HepG2 (cell line): ENCODE measurements at regions not wholly inside any gene's neighbourhood (a gene's known extent, or its start where the extent isn't known, plus 50 kb on each side); places are given as distances from the start of the nearest gene placed in this dataset.

Source experiments
- ATAC-seq: fragments of 200-7000 bp; cut with Tn5 transposase; 3 replicates; pipeline ENCODE4 v1.9.1; 2020; ENCODE audit warnings: mild to moderate bottlenecking, moderate library complexity
- BruUV-seq: library from RNA; stranded (reverse); fragments of 400-500 nt; replicated peaks from 2 replicates; lab custom pipeline; 2021; lab: Mats Ljungman, UMichigan
- CTCF ChIA-PET: fragments of 300-600 bp; formaldehyde crosslinking; extraction: SDS; loops from one replicate; lab custom pipeline; 2021; ENCODE audit warnings: low total read pairs, inconsistent platforms, low intra/inter-chr PET ratio; lab: Yijun Ruan, JAX
- POLR2A ChIA-PET: fragments of 350-600 bp; sonication (Branson Sonifier 250); formaldehyde crosslinking; loops from one replicate; lab custom pipeline; 2020; ENCODE audit warnings: antibody characterized with exemption, inconsistent platforms; lab: Yijun Ruan, JAX
- DNase-seq: peaks from one replicate; pipeline ENCODE4 v3.0.0-alpha.2; 2015; ENCODE audit warnings: low spot score
- FAIRE-seq: peaks from 3 replicates; lab custom pipeline; 2011; peaks lifted over from hg19 to GRCh38; lab: Jason Lieb, UNC
- H2AFZ ChIP-seq: one replicate; pipeline ENCODE4 v1.6.1; 2011; ENCODE audit warnings: low read length, inconsistent platforms
- H3K27ac ChIP-seq: fragments of 300-600 bp; 3 replicates; pipeline ENCODE4 v1.8.0; 2011; ENCODE audit warnings: mixed run types, mild to moderate bottlenecking, mixed read lengths, low read length, inconsistent platforms; ENCODE audit not compliant: insufficient read depth; ENCODE audit errors: extremely low read length
- H3K27me3 ChIP-seq, 2 experiments: fragments of 200-600 bp in 1 of 2; 2 replicates in 1 of 2; 3 replicates in 1 of 2; pipeline versions ENCODE4 v1.6.0 to v1.8.0; 2011; ENCODE audit warnings: low read length in 2 of 2, mild to moderate bottlenecking in 2 of 2, moderate library complexity in 2 of 2, inconsistent platforms in 1 of 2; ENCODE audit not compliant: insufficient read depth in 2 of 2, control insufficient read depth in 1 of 2
- H3K36me3 ChIP-seq, 2 experiments: fragments of 200-600 bp in 1 of 2; replicated peaks in 1 of 2; 2 replicates in 1 of 2; 3 replicates in 1 of 2; pipeline versions ENCODE4 v1.5.1 to v1.8.0; 2011; ENCODE audit warnings: low read length in 2 of 2, inconsistent platforms in 1 of 2; ENCODE audit not compliant: insufficient read depth in 2 of 2, control insufficient read depth in 1 of 2
- H3K4me1 ChIP-seq: 2 replicates; pipeline ENCODE4 v1.5.1; 2012; ENCODE audit warnings: low read length, inconsistent platforms; ENCODE audit not compliant: insufficient read depth
- H3K4me2 ChIP-seq: 2 replicates; pipeline ENCODE4 v1.6.0; 2011; ENCODE audit warnings: low read depth, low read length, inconsistent platforms
- H3K4me3 ChIP-seq, 3 experiments: fragments of 200-600 bp in 1 of 3; sonication (generic), shearing (Covaris generic) in 1 of 3; replicated peaks in 1 of 3; 2 replicates each; pipeline ENCODE4 v1.5.1; 2011 to 2016; ENCODE audit warnings: low read length in 3 of 3, inconsistent platforms in 2 of 3, low read depth in 2 of 3, mild to moderate bottlenecking in 2 of 3, control low read depth in 1 of 3, mixed read lengths in 1 of 3; ENCODE audit not compliant: insufficient read depth in 1 of 3
- H3K79me2 ChIP-seq: one replicate; pipeline ENCODE4 v1.6.1; 2011; ENCODE audit warnings: low read length, inconsistent platforms; ENCODE audit not compliant: insufficient read depth
- H3K9ac ChIP-seq: 2 replicates; pipeline ENCODE4 v1.6.0; 2011; ENCODE audit warnings: mild to moderate bottlenecking, low read depth, low read length, inconsistent platforms; ENCODE audit not compliant: insufficient read depth
- H3K9me3 ChIP-seq: 2 replicates; pipeline ENCODE4 v1.5.1; 2012; ENCODE audit warnings: mild to moderate bottlenecking, low read length
- H4K20me1 ChIP-seq: 2 replicates; pipeline ENCODE4 v1.6.0; 2011; ENCODE audit warnings: inconsistent platforms, mild to moderate bottlenecking, low read length, moderate library complexity; ENCODE audit not compliant: insufficient read depth
- GPN1 ChIP-seq: sonication (generic); formaldehyde crosslinking; IDR thresholded peaks from 2 replicates; pipeline ENCODE4 v1.5.1; 2020; ENCODE audit warnings: missing genetic modification reagents, borderline replicate concordance
- HMG20A ChIP-seq: IDR thresholded peaks from 2 replicates; pipeline ENCODE4 v1.6.1; 2016; ENCODE audit warnings: borderline replicate concordance
- KLF6 ChIP-seq: IDR thresholded peaks from 2 replicates; pipeline ENCODE4 v1.8.0; 2016; ENCODE audit warnings: missing biosample characterization, missing genetic modification reagents
- MEF2D ChIP-seq: sonication (generic); formaldehyde crosslinking; IDR thresholded peaks from 2 replicates; pipeline ENCODE4 v1.5.1; 2020; ENCODE audit warnings: mild to moderate bottlenecking, missing genetic modification reagents
- ONECUT2 ChIP-seq: sonication (generic); formaldehyde crosslinking; IDR thresholded peaks from 2 replicates; pipeline ENCODE4 v1.4.0; 2020; ENCODE audit warnings: missing genetic modification reagents
- REPIN1 ChIP-seq: sonication (generic); formaldehyde crosslinking; IDR thresholded peaks from 2 replicates; pipeline ENCODE4 v1.8.0; 2022; ENCODE audit warnings: missing genetic modification reagents, low read depth, mild to moderate bottlenecking, borderline replicate concordance
- ZEB1 ChIP-seq: IDR thresholded peaks from 2 replicates; pipeline ENCODE4 v1.6.1; 2012; ENCODE audit warnings: mild to moderate bottlenecking, low read depth, inconsistent platforms; ENCODE audit not compliant: insufficient replicate concordance
- ZMYM2 ChIP-seq: sonication (generic); formaldehyde crosslinking; IDR thresholded peaks from 2 replicates; pipeline ENCODE4 v1.8.0; 2022; ENCODE audit warnings: mild to moderate bottlenecking, missing genetic modification reagents
- ZSCAN25 ChIP-seq: sonication (generic); formaldehyde crosslinking; IDR thresholded peaks from 2 replicates; pipeline ENCODE4 v1.8.0; 2022; ENCODE audit warnings: mild to moderate bottlenecking, missing genetic modification reagents
- WGBS: methylation state at CpG from one replicate; pipeline ENCODE4 v1.1.6; 2017; ENCODE audit warnings: low lambda C conversion rate; 5-methylcytosine and 5-hydroxymethylcytosine counted together
- in situ Hi-C: cut with HindIII; loops from 2 replicates; pipeline ENCODE4 v1.10.0; 2017; ENCODE audit warnings: low pct_unique_long_range_greater_than_20kb; ENCODE audit not compliant: extremely low pct_ligation_motif_present
- intact Hi-C: fragments of 100-400 bp; cut with micrococcal nuclease; formaldehyde crosslinking; loops from one replicate; pipeline ENCODE4 v1.10.0; 2022; ENCODE audit not compliant: unreplicated experiment
- TF ChIP-seq, protein P1 (sequence below): sonication (generic); formaldehyde crosslinking; IDR thresholded peaks from 2 replicates; pipeline ENCODE4 v1.4.0; 2020; ENCODE audit warnings: missing genetic modification reagents
- TF ChIP-seq, protein P2 (sequence below): sonication (generic); formaldehyde crosslinking; IDR thresholded peaks from 2 replicates; pipeline ENCODE4 v1.5.0; 2020; ENCODE audit warnings: missing genetic modification reagents

- ATAC-seq (no peak), FAIRE-seq (no peak), DNase-seq (no peak)
- in situ Hi-C loops (no loop called here), intact Hi-C loops (no loop called here)
- Histone ChIP-seq H3K79me2 (no peaks in the 10 kb centered on the region), H3K9me3 (no peaks in the 10 kb centered on the region), H3K4me3 (no peak overlapping the region), H3K27me3 (no peaks in the 10 kb centered on the region), H4K20me1 (no peaks in the 10 kb centered on the region), H3K9ac (no peak overlapping the region), H3K27ac (no peak overlapping the region), H3K4me2 (no peak overlapping the region), H2AFZ (no peak overlapping the region), H3K4me1 (no peaks in the 10 kb centered on the region), H3K36me3 (no peaks in the 10 kb centered on the region)
- ChIA-PET POLR2A (no interaction called here), CTCF (no interaction called here)
- BruUV-seq: no TSS peak
- no peak for TF ChIP-seq ONECUT2 (CRISPR knock-in tag)
- TF ChIP-seq, protein P1, sequence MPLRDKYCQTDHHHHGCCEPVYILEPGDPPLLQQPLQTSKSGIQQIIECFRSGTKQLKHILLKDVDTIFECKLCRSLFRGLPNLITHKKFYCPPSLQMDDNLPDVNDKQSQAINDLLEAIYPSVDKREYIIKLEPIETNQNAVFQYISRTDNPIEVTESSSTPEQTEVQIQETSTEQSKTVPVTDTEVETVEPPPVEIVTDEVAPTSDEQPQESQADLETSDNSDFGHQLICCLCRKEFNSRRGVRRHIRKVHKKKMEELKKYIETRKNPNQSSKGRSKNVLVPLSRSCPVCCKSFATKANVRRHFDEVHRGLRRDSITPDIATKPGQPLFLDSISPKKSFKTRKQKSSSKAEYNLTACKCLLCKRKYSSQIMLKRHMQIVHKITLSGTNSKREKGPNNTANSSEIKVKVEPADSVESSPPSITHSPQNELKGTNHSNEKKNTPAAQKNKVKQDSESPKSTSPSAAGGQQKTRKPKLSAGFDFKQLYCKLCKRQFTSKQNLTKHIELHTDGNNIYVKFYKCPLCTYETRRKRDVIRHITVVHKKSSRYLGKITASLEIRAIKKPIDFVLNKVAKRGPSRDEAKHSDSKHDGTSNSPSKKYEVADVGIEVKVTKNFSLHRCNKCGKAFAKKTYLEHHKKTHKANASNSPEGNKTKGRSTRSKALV (CRISPR knock-in tag): no peak
- no peak for TF ChIP-seq GPN1 (CRISPR knock-in tag)
- no peak for TF ChIP-seq ZSCAN25 (CRISPR knock-in tag)
- no peak for TF ChIP-seq KLF6 (CRISPR knock-in tag)
- no peak for TF ChIP-seq ZEB1
- WGBS: 2% methylated on average over 2 of the region's 2 CpGs
Measured at GRCh38 chr13:79695754-79696153, 214.8 kb downstream of the NDFIP2 start.

DNA sequence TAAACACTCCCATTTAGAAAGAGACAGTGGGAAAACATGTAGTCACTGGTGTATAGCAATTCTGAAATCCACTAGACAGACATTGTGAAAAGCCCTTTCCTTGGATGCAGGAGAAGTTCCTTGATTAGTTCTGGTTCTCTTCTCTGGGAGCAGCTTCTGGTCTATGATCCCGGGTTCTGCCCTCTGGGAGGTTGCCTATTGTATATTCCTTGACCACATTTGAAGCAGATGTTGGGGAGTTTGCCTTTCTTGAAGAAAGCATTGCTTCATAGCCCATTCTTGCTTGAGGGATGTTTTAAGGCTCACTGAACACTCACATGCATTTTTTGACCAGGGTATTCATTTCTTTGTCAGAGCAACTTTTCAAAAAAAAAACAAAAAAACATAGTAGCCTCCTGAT lies 211.9 kb downstream of the NDFIP2 start:
- no peak overlapping the region for H3K4me3 ChIP-seq
- no peaks in the 10 kb centered on the region for H3K36me3 ChIP-seq
- ChIA-PET CTCF (no interaction called here), POLR2A (no interaction called here)
- DNase-seq (no peak), FAIRE-seq (no peak), ATAC-seq (no peak)
- no TSS peak for BruUV-seq
- intact Hi-C loops: no loop called here
- H3K27me3 ChIP-seq: no peaks in the 10 kb centered on the region
- H3K4me1 ChIP-seq: no peaks in the 10 kb centered on the region
- no peaks in the 10 kb centered on the region for H3K9me3 ChIP-seq
- H2AFZ ChIP-seq: no peak overlapping the region
- TF ChIP-seq REPIN1 (CRISPR knock-in tag) (no peak), MEF2D (no peak), HMG20A (CRISPR knock-in tag) (no peak), ZMYM2 (CRISPR knock-in tag) (no peak)
- TF ChIP-seq, protein P2, sequence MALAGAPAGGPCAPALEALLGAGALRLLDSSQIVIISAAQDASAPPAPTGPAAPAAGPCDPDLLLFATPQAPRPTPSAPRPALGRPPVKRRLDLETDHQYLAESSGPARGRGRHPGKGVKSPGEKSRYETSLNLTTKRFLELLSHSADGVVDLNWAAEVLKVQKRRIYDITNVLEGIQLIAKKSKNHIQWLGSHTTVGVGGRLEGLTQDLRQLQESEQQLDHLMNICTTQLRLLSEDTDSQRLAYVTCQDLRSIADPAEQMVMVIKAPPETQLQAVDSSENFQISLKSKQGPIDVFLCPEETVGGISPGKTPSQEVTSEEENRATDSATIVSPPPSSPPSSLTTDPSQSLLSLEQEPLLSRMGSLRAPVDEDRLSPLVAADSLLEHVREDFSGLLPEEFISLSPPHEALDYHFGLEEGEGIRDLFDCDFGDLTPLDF (CRISPR knock-in tag): no peak
- 29% methylated on average over 1 of the region's 1 CpG for WGBS
- no peak overlapping the region for H3K9ac ChIP-seq
- no peak overlapping the region for H3K4me2 ChIP-seq
- no peaks in the 10 kb centered on the region for H4K20me1 ChIP-seq
- H3K79me2 ChIP-seq: no peaks in the 10 kb centered on the region
- no peak overlapping the region for H3K27ac ChIP-seq
- in situ Hi-C loops: no loop called here
